Activated CD8-positive, alpha-beta memory T cell treated with anti-CD3 and anti-CD28 coated beads for 24 hours (primary cell): ENCODE measurements at regions not wholly inside any gene's neighbourhood (a gene's known extent, or its start where the extent isn't known, plus 50 kb on each side); places are given as distances from the start of the nearest gene placed in this dataset.
"Not testable (repeated sequence)": the region's sequence is repeated elsewhere in the genome, so short reads cannot be mapped to it uniquely, and the experiment has no call there.

Source experiments
- DNase-seq: peaks from one replicate; pipeline ENCODE4 v3.0.0-alpha.2; 2020

GRCh38 chr2:225771701-225772100 is 372.2 kb downstream of the NYAP2 start:
- DNase-seq, result no peak

- no peak for DNase-seq
Observed at GRCh38 chr2:225768741-225769140, 369.2 kb downstream of the NYAP2 start.

GRCh38 chr2:225766431-225766830 is 366.9 kb downstream of the NYAP2 start:
- DNase-seq, result no peak

- no peak for DNase-seq
Observed at GRCh38 chr2:225765820-225766219, 366.3 kb downstream of the NYAP2 start.

GRCh38 chr2:225764346-225764745 is 364.8 kb downstream of the NYAP2 start:
- no peak for DNase-seq

- DNase-seq, result no peak
Observed at GRCh38 chr2:225763711-225764110, 364.2 kb downstream of the NYAP2 start.

GRCh38 chr2:225761396-225761795 is 361.9 kb downstream of the NYAP2 start:
- DNase-seq, result no peak

- no peak for DNase-seq
Observed at GRCh38 chr2:225757248-225757647, 357.7 kb downstream of the NYAP2 start.

- DNase-seq, result no peak
Observed at GRCh38 chr2:225756198-225756597, 356.7 kb downstream of the NYAP2 start.

- no peak for DNase-seq
Observed at GRCh38 chr2:225748609-225749008, 349.1 kb downstream of the NYAP2 start.

- not testable (repeated sequence) for DNase-seq
Observed at GRCh38 chr2:225743996-225744395, 344.5 kb downstream of the NYAP2 start.

GRCh38 chr2:225742487-225742886 is 343.0 kb downstream of the NYAP2 start:
- DNase-seq, result no peak

GRCh38 chr2:225740086-225740485 is 340.6 kb downstream of the NYAP2 start:
- no peak for DNase-seq

- DNase-seq, result no peak
Observed at GRCh38 chr2:225739328-225739727, 339.8 kb downstream of the NYAP2 start.

- no peak for DNase-seq
Observed at GRCh38 chr2:225738735-225739134, 339.2 kb downstream of the NYAP2 start.

- no peak for DNase-seq
Observed at GRCh38 chr2:225737556-225737955, 338.0 kb downstream of the NYAP2 start.

- DNase-seq, result no peak
Observed at GRCh38 chr2:225735844-225736243, 336.3 kb downstream of the NYAP2 start.

- DNase-seq, result no peak
Observed at GRCh38 chr2:225725726-225726125, 326.2 kb downstream of the NYAP2 start.
